Activated CD4-positive, alpha-beta T cell treated with anti-CD3 and anti-CD28 coated beads for 4 hours (primary cell): ENCODE measurements at regions not wholly inside any gene's neighbourhood (a gene's known extent, or its start where the extent isn't known, plus 50 kb on each side); places are given as distances from the start of the nearest gene placed in this dataset.
"Not testable (repeated sequence)": the region's sequence is repeated elsewhere in the genome, so short reads cannot be mapped to it uniquely, and the experiment has no call there.

Experiments used
- DNase-seq, 2 donors: peaks; one replicate each; pipeline ENCODE4 v3.0.0-alpha.2; 2020

- DNase-seq = no peak
Observed at GRCh38 chr5:14930486-14930885, 58.9 kb upstream of the ANKH start.

GRCh38 chr5:14929293-14930065 is 57.9 kb upstream of the ANKH start:
- no peak for DNase-seq

GRCh38 chr5:14928661-14929060 is 57.1 kb upstream of the ANKH start:
- no peak for DNase-seq

GRCh38 chr5:14925326-14925725 is 53.7 kb upstream of the ANKH start:
- DNase-seq = no peak

- not testable (repeated sequence) for DNase-seq
Observed at GRCh38 chr5:14922952-14923351, 51.4 kb upstream of the ANKH start.

GRCh38 chr5:14922456-14922855 is 50.9 kb upstream of the ANKH start:
- no peak for DNase-seq
